ENCODE measurements at regions not wholly inside any gene's neighbourhood (a gene's known extent, or its start where the extent isn't known, plus 50 kb on each side); places are given as distances from the start of the nearest gene placed in this dataset.
"Not testable (repeated sequence)": the region's sequence is repeated elsewhere in the genome, so short reads cannot be mapped to it uniquely, and the experiment has no call there.

DNA sequence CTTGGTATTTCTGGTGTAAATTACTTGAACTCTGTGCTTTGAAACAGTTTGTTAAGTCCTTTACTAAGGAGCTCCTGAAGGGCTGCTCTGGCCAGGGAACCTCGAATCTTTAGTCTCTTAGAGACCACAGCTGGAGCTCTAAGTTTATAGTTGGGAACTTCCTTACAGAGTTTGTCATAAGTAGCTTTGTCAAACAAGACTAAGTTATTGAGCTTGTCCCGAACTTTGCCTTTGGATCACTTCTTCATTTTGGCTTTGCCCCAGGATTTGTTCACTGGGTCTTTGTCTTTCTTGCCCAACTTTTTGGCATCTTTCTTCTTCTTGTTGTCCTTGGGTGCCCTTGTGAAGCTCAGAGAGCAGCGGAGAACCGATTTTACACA is 64.8 kb downstream of the FAM50B start:
- Mint-ChIP-seq H3K27ac (no peak overlapping the region), H3K36me3 (ENCODE audit: low read depth) (no peaks in the 10 kb centered on the region), H3K4me3 (no peak overlapping the region), H3K27me3 (peaks cover 10% of the 10 kb centered on the region), H3K9me3 (no peaks in the 10 kb centered on the region), H3K4me1 (ENCODE audit: low read depth) (no peaks in the 10 kb centered on the region)
- intact Hi-C loops (cut with micrococcal nuclease), result no loop called here

DNA sequence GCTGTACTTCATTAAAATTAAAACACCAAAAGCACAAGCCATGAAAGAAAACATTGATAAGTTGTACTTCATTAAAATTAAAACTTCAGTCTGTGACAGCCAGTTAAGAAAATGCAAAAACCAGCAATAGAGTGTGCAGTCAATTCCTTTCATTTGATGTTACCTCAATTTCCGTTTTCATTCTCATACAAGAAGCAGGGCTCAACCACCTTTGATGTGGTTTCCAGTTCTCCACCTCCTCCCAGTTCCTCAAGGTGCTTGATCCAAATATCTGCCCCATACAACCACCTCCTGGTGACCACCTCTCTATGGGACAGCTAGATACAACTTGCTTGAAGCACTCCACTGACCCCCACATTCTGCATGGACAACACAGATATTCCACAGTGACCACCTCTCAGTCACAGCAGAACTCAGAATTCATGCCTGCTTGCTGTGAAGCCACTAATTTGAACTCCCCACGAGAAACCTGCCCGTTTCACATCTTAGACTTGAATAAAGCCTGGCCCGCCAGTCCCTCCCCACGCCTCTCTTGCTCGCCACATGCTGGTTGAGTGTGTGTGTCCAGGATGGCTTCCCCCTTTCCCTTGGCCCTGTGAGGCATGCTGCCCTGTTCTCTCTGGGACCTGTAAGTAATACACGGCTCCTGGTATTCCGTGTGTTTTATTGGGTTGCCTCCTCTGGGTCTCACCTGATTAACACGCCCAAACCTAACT is 66.1 kb downstream of the FAM50B start:
- H3K4me3 Mint-ChIP-seq, result no peak overlapping the region
- H3K27ac Mint-ChIP-seq, result no peak overlapping the region
- intact Hi-C loops (cut with micrococcal nuclease), result no loop called here

DNA sequence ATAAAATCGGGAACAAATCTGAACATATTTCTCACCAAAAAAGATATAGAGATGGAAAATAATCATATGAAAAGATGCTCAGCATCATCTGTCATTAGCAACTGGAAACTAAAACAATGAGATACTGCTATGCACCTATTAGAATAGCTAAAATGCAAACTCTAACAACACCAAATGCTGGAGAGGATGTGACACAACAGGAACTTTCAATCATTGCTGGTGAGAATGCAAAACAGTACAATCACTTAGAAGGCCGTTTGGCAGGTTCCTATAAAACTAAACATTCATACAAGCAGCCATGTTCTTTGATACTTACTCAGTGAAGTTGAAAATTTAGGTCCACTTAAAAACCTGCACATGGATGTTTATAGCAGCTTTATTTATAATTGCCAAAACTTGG is 67.0 kb downstream of the FAM50B start:
- intact Hi-C loops (cut with micrococcal nuclease), result no loop called here
- Mint-ChIP-seq H3K4me1 (ENCODE audit: low read depth) (no peaks in the 10 kb centered on the region), H3K36me3 (ENCODE audit: low read depth) (no peaks in the 10 kb centered on the region), H3K4me3 (no peak overlapping the region), H3K27ac (no peak overlapping the region), H3K9me3 (no peaks in the 10 kb centered on the region), H3K27me3 (peaks cover 10% of the 10 kb centered on the region)

More for the DNA sequence above, 66.1 kb downstream of the FAM50B start:
- H3K36me3 Mint-ChIP-seq (ENCODE audit: low read depth), result no peaks in the 10 kb centered on the region
- no peaks in the 10 kb centered on the region for H3K9me3 Mint-ChIP-seq
- no peaks in the 10 kb centered on the region for H3K4me1 Mint-ChIP-seq (ENCODE audit: low read depth)
- H3K27me3 Mint-ChIP-seq, result peaks cover 10% of the 10 kb centered on the region

DNA sequence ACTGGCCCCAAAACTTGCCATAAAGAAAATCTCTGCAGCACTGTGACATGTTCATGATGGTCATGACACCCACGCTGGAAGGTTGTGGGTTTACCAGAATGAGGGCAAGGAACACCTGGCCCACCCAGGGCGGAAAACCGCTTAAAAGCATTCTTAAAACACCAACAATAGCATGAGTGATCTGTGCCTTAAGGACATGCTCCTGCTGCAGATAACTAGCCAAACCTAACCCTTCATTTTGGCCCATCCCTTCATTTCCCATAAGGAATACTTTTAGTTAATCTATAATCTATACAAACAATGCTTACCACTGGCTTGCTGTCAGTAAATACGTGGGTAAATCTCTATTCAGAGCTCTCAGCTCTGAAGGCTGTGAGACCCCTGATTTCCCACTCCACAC is 67.6 kb downstream of the FAM50B start:
- intact Hi-C loops (cut with micrococcal nuclease); H3K9me3 Mint-ChIP-seq; H3K4me1 Mint-ChIP-seq (ENCODE audit: low read depth); H3K36me3 Mint-ChIP-seq (ENCODE audit: low read depth); H3K27ac Mint-ChIP-seq; H3K27me3 Mint-ChIP-seq; H3K4me3 Mint-ChIP-seq: not testable (repeated sequence)

- H3K9me3 Mint-ChIP-seq, result no peaks in the 10 kb centered on the region
- intact Hi-C loops (cut with micrococcal nuclease), result no loop called here
- no peak overlapping the region for H3K27ac Mint-ChIP-seq
- no peaks in the 10 kb centered on the region for H3K4me1 Mint-ChIP-seq (ENCODE audit: low read depth)
- H3K27me3 Mint-ChIP-seq, result peaks cover 6% of the 10 kb centered on the region
- H3K4me3 Mint-ChIP-seq, result no peak overlapping the region
- no peaks in the 10 kb centered on the region for H3K36me3 Mint-ChIP-seq (ENCODE audit: low read depth)
These were observed 69.3 kb downstream of the FAM50B start for GRCh38 chr6:3918469-3918868.

DNA sequence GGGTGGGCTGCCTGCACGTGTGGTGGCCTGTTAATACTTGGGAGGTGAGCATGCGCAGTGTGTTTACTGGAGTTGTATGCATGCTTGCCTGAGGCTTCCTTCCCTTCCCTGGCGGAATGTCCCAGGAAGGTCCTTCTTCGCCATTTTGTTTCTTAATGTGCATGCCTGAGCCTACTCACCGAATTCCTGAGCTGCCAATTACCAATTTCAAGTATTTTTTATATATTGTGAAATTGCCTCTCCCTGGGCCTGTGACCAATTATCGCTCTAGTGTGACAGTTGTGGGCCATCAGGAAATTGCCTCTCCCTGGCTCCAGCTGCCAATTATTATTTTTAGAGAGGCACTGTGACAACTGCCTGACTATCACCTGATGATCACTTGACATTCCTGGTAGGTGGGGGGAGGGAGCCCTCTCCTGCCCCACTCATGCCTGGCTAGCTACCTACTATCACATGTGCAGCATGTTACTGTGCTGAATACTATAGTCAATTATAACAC is 70.0 kb downstream of the FAM50B start:
- H3K9me3 Mint-ChIP-seq, result no peaks in the 10 kb centered on the region
- intact Hi-C loops (cut with micrococcal nuclease), result no loop called here
- no peaks in the 10 kb centered on the region for H3K4me1 Mint-ChIP-seq (ENCODE audit: low read depth)
- no peaks in the 10 kb centered on the region for H3K36me3 Mint-ChIP-seq (ENCODE audit: low read depth)
- no peak overlapping the region for H3K27ac Mint-ChIP-seq
- peaks cover 6% of the 10 kb centered on the region for H3K27me3 Mint-ChIP-seq
- no peak overlapping the region for H3K4me3 Mint-ChIP-seq

- intact Hi-C loops (cut with micrococcal nuclease), result no loop called here
- Mint-ChIP-seq H3K4me1 (ENCODE audit: low read depth) (no peaks in the 10 kb centered on the region), H3K9me3 (no peaks in the 10 kb centered on the region), H3K4me3 (no peak overlapping the region), H3K27ac (no peak overlapping the region), H3K36me3 (ENCODE audit: low read depth) (no peaks in the 10 kb centered on the region), H3K27me3 (peaks cover 6% of the 10 kb centered on the region)
These were observed 70.7 kb downstream of the FAM50B start for GRCh38 chr6:3919849-3920248.

GRCh38 chr6:3920321-3920720 is 71.1 kb downstream of the FAM50B start:
- Mint-ChIP-seq H3K27ac (no peak overlapping the region), H3K4me1 (ENCODE audit: low read depth) (no peaks in the 10 kb centered on the region), H3K36me3 (ENCODE audit: low read depth) (no peaks in the 10 kb centered on the region), H3K4me3 (no peak overlapping the region), H3K27me3 (peaks cover 3% of the 10 kb centered on the region), H3K9me3 (no peaks in the 10 kb centered on the region)
- intact Hi-C loops (cut with micrococcal nuclease), result no loop called here

DNA sequence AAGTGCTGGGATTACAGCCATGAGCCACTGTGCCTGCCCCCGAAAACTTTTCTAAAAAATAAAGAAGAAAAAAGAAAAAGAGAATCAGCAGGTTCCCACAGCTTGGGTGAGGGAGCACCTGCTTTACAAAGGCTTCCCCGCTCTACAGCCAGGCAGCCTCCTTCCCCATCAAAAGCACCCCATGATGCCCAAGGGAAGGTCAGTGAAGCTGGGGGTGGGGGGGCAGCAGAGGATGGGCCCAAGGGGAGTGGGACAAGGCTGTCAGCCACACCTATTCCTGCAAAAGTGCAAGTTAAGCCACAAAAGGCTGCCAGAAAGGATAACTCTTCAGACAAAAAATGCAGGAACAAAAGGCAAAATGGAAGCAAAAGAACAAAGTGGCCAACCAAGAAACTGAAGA is 72.5 kb downstream of the FAM50B start:
- no peak overlapping the region for H3K4me3 Mint-ChIP-seq
- H3K36me3 Mint-ChIP-seq (ENCODE audit: low read depth), result no peaks in the 10 kb centered on the region
- H3K4me1 Mint-ChIP-seq (ENCODE audit: low read depth), result no peaks in the 10 kb centered on the region
- intact Hi-C loops (cut with micrococcal nuclease), result no loop called here
- H3K27me3 Mint-ChIP-seq, result no peaks in the 10 kb centered on the region
- no peaks in the 10 kb centered on the region for H3K9me3 Mint-ChIP-seq
- H3K27ac Mint-ChIP-seq, result no peak overlapping the region

DNA sequence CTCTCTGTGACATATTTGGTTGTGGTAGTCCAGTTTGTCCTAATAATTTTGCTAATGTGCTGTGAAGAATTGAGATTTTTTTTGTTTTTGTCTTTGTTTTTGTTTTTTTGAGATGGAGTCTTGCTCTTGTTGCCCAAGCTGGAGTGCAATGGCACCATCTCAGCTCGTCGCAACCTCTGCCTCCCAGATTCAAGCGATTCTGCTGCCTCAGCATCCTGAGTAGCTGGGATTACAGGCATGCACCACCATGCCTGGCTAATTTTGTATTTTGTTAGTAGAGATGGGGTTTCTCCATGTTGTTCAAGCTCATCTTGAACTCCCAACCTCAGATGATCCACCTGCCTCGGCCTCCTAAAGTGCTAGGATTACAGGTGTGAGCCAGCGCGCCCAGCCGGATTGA is 73.4 kb downstream of the FAM50B start:
- H3K4me3 Mint-ChIP-seq; H3K9me3 Mint-ChIP-seq; H3K27me3 Mint-ChIP-seq; H3K27ac Mint-ChIP-seq; intact Hi-C loops (cut with micrococcal nuclease); H3K4me1 Mint-ChIP-seq (ENCODE audit: low read depth); H3K36me3 Mint-ChIP-seq (ENCODE audit: low read depth): not testable (repeated sequence)

- H3K9me3 Mint-ChIP-seq; H3K4me1 Mint-ChIP-seq (ENCODE audit: low read depth); intact Hi-C loops (cut with micrococcal nuclease); H3K27ac Mint-ChIP-seq; H3K36me3 Mint-ChIP-seq (ENCODE audit: low read depth); H3K4me3 Mint-ChIP-seq; H3K27me3 Mint-ChIP-seq: not testable (repeated sequence)
These were observed 76.3 kb downstream of the FAM50B start for GRCh38 chr6:3925223-3926149.

DNA sequence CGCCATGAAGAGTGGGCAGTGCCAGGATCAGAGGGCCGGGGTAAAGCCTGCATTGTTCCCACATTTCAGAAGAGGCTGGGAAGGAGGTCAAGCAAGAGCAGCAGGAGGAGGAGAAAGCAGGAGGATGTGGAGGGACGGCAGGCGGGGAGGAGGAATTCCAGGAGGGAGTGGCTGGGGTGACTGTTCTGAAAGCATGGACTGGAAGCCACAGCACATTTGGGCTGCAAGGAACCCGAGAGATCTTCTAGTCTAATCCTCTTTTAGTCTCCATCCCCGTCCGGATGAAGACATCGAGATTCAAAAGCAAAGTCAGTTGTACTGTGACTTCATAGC is 76.9 kb downstream of the FAM50B start:
- no peaks in the 10 kb centered on the region for H3K9me3 Mint-ChIP-seq
- H3K36me3 Mint-ChIP-seq (ENCODE audit: low read depth), result no peaks in the 10 kb centered on the region
- no peak overlapping the region for H3K27ac Mint-ChIP-seq
- H3K4me1 Mint-ChIP-seq (ENCODE audit: low read depth), result no peaks in the 10 kb centered on the region
- H3K27me3 Mint-ChIP-seq, result no peaks in the 10 kb centered on the region
- intact Hi-C loops (cut with micrococcal nuclease), result no loop called here
- H3K4me3 Mint-ChIP-seq, result no peak overlapping the region

GRCh38 chr6:3928111-3928510 is 78.9 kb downstream of the FAM50B start:
- Mint-ChIP-seq H3K27me3 (no peaks in the 10 kb centered on the region), H3K27ac (no peak overlapping the region), H3K4me1 (ENCODE audit: low read depth) (no peaks in the 10 kb centered on the region), H3K9me3 (no peaks in the 10 kb centered on the region), H3K4me3 (no peak overlapping the region), H3K36me3 (ENCODE audit: low read depth) (no peaks in the 10 kb centered on the region)
- intact Hi-C loops (cut with micrococcal nuclease), result no loop called here

GRCh38 chr6:3929281-3929798 is 80.2 kb downstream of the FAM50B start:
- intact Hi-C loops (cut with micrococcal nuclease), result no loop called here
- Mint-ChIP-seq H3K4me3 (no peak overlapping the region), H3K27ac (no peak overlapping the region), H3K9me3 (no peaks in the 10 kb centered on the region), H3K4me1 (ENCODE audit: low read depth) (no peaks in the 10 kb centered on the region), H3K27me3 (no peaks in the 10 kb centered on the region), H3K36me3 (ENCODE audit: low read depth) (no peaks in the 10 kb centered on the region)
